ENCODE measurements at regions not wholly inside any gene's neighbourhood (a gene's known extent, or its start where the extent isn't known, plus 50 kb on each side); places are given as distances from the start of the nearest gene placed in this dataset.

- DNase-seq (ENCODE audit: low spot score) = no peak
Measured at GRCh38 chr7:4612939-4613841, 68.9 kb upstream of the FOXK1 start.

- no peak for DNase-seq (ENCODE audit: low spot score)
Measured at GRCh38 chr7:4613846-4614548, 68.1 kb upstream of the FOXK1 start.

GRCh38 chr7:4616116-4616515 lies 66.0 kb upstream of the FOXK1 start:
- no peak for DNase-seq (ENCODE audit: low spot score)

GRCh38 chr7:4621396-4621795 lies 60.7 kb upstream of the FOXK1 start:
- no peak for DNase-seq (ENCODE audit: low spot score)

- DNase-seq (ENCODE audit: low spot score) = no peak
Measured at GRCh38 chr7:4626318-4626845, 55.7 kb upstream of the FOXK1 start.

GRCh38 chr7:4629287-4629895 lies 52.7 kb upstream of the FOXK1 start:
- DNase-seq (ENCODE audit: low spot score) = peak; percentile 21

- peak; percentile 91 for DNase-seq (ENCODE audit: low spot score)
Measured at GRCh38 chr7:4631380-4632179, 50.5 kb upstream of the FOXK1 start.

Measured in RKO (cell line).